ENCODE measurements at regions not wholly inside any gene's neighbourhood (a gene's known extent, or its start where the extent isn't known, plus 50 kb on each side); places are given as distances from the start of the nearest gene placed in this dataset.

GRCh38 chr6:51411496-51412125 lies 592.9 kb downstream of the TFAP2B start:
- in situ Hi-C loops (cut with HindIII; ENCODE audit: low pct_unique_long_range_greater_than_20kb, low sequenced_read_pairs): no loop called here
- no peak for TF ChIP-seq JUND (IDR thresholded peaks at IDR 0.05; ENCODE audit: low read depth)
- no peak for DNase-seq (ENCODE audit: low read depth in 1 of 2, low spot score in 1 of 2)

GRCh38 chr6:51414361-51414760 lies 595.7 kb downstream of the TFAP2B start:
- in situ Hi-C loops (cut with HindIII; ENCODE audit: low pct_unique_long_range_greater_than_20kb, low sequenced_read_pairs): no loop called here
- no peak for TF ChIP-seq JUND (IDR thresholded peaks at IDR 0.05; ENCODE audit: low read depth)
- DNase-seq (ENCODE audit: low read depth in 1 of 2, low spot score in 1 of 2): no peak

GRCh38 chr6:51415501-51415900 lies 596.8 kb downstream of the TFAP2B start:
- in situ Hi-C loops (cut with HindIII; ENCODE audit: low pct_unique_long_range_greater_than_20kb, low sequenced_read_pairs): no loop called here
- no peak for TF ChIP-seq JUND (IDR thresholded peaks at IDR 0.05; ENCODE audit: low read depth)
- DNase-seq (ENCODE audit: low read depth in 1 of 2, low spot score in 1 of 2): no peak

GRCh38 chr6:51429017-51429712 lies 610.5 kb downstream of the TFAP2B start:
- in situ Hi-C loops (cut with HindIII; ENCODE audit: low pct_unique_long_range_greater_than_20kb, low sequenced_read_pairs): no loop called here
- TF ChIP-seq JUND (IDR thresholded peaks at IDR 0.05; ENCODE audit: low read depth): no peak
- DNase-seq (ENCODE audit: low read depth in 1 of 2, low spot score in 1 of 2): no peak

- DNase-seq (ENCODE audit: low read depth in 1 of 2, low spot score in 1 of 2): no peak
- in situ Hi-C loops (cut with HindIII; ENCODE audit: low pct_unique_long_range_greater_than_20kb, low sequenced_read_pairs): no loop called here
- TF ChIP-seq JUND (IDR thresholded peaks at IDR 0.05; ENCODE audit: low read depth): no peak
These were observed 611.9 kb downstream of the TFAP2B start for GRCh38 chr6:51430589-51430988.

GRCh38 chr6:51432481-51432880 lies 613.8 kb downstream of the TFAP2B start:
- no peak for TF ChIP-seq JUND (IDR thresholded peaks at IDR 0.05; ENCODE audit: low read depth)
- DNase-seq (ENCODE audit: low read depth in 1 of 2, low spot score in 1 of 2): no peak
- in situ Hi-C loops (cut with HindIII; ENCODE audit: low pct_unique_long_range_greater_than_20kb, low sequenced_read_pairs): no loop called here

- in situ Hi-C loops (cut with HindIII; ENCODE audit: low pct_unique_long_range_greater_than_20kb, low sequenced_read_pairs): no loop called here
- no peak for TF ChIP-seq JUND (IDR thresholded peaks at IDR 0.05; ENCODE audit: low read depth)
- no peak for DNase-seq (ENCODE audit: low read depth in 1 of 2, low spot score in 1 of 2)
These were observed 631.7 kb downstream of the TFAP2B start for GRCh38 chr6:51450248-51450957.

GRCh38 chr6:51450958-51451357 lies 632.3 kb downstream of the TFAP2B start:
- no peak for DNase-seq (ENCODE audit: low read depth in 1 of 2, low spot score in 1 of 2)
- TF ChIP-seq JUND (IDR thresholded peaks at IDR 0.05; ENCODE audit: low read depth): no peak
- in situ Hi-C loops (cut with HindIII; ENCODE audit: low pct_unique_long_range_greater_than_20kb, low sequenced_read_pairs): no loop called here

GRCh38 chr6:51456282-51456681 lies 631.1 kb downstream of the PKHD1 start:
- in situ Hi-C loops (cut with HindIII; ENCODE audit: low pct_unique_long_range_greater_than_20kb, low sequenced_read_pairs): no loop called here
- DNase-seq (ENCODE audit: low read depth in 1 of 2, low spot score in 1 of 2): no peak
- TF ChIP-seq JUND (IDR thresholded peaks at IDR 0.05; ENCODE audit: low read depth): no peak

- in situ Hi-C loops (cut with HindIII; ENCODE audit: low pct_unique_long_range_greater_than_20kb, low sequenced_read_pairs): no loop called here
- no peak for TF ChIP-seq JUND (IDR thresholded peaks at IDR 0.05; ENCODE audit: low read depth)
- no peak for DNase-seq (ENCODE audit: low read depth in 1 of 2, low spot score in 1 of 2)
These were observed 627.5 kb downstream of the PKHD1 start for GRCh38 chr6:51459958-51460357.

- no peak for TF ChIP-seq JUND (IDR thresholded peaks at IDR 0.05; ENCODE audit: low read depth)
- in situ Hi-C loops (cut with HindIII; ENCODE audit: low pct_unique_long_range_greater_than_20kb, low sequenced_read_pairs): no loop called here
- DNase-seq (ENCODE audit: low read depth in 1 of 2, low spot score in 1 of 2): no peak
These were observed 624.5 kb downstream of the PKHD1 start for GRCh38 chr6:51462896-51463295.

GRCh38 chr6:51463321-51463720 lies 624.1 kb downstream of the PKHD1 start:
- no peak for DNase-seq (ENCODE audit: low read depth in 1 of 2, low spot score in 1 of 2)
- no peak for TF ChIP-seq JUND (IDR thresholded peaks at IDR 0.05; ENCODE audit: low read depth)
- in situ Hi-C loops (cut with HindIII; ENCODE audit: low pct_unique_long_range_greater_than_20kb, low sequenced_read_pairs): no loop called here

GRCh38 chr6:51464956-51465355 lies 622.5 kb downstream of the PKHD1 start:
- DNase-seq (ENCODE audit: low read depth in 1 of 2, low spot score in 1 of 2): no peak
- in situ Hi-C loops (cut with HindIII; ENCODE audit: low pct_unique_long_range_greater_than_20kb, low sequenced_read_pairs): no loop called here
- TF ChIP-seq JUND (IDR thresholded peaks at IDR 0.05; ENCODE audit: low read depth): no peak
